GM21529 (cell line): ENCODE measurements at regions not wholly inside any gene's neighbourhood (a gene's known extent, or its start where the extent isn't known, plus 50 kb on each side); places are given as distances from the start of the nearest gene placed in this dataset.
"Not testable (repeated sequence)": the region's sequence is repeated elsewhere in the genome, so short reads cannot be mapped to it uniquely, and the experiment has no call there.

Experiments used
- ATAC-seq: cut with Tn5 transposase; IDR thresholded peaks from one replicate; pipeline ENCODE4 v1.9.1; 2021; ENCODE audit not compliant: unreplicated experiment

DNA sequence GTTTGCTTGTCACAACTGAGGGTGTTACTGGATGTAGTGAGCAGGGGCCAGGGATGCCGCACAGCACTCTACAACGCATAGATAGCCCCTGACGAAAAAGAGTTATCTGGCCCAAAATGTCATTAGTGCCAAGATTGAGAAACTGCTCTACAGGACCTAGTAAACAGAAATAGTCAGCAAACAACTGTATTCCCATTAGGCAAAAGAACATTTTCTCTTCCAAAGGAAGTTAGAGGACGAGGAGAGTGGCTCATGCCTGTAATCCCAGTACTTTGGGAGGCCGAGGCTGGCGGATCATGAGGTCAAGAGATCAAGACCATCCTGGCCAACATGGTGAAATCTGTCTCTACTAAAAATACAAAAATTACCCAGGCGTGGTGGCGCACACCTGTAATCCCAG is 189.1 kb downstream of the DUSP10 start:
- ATAC-seq, result not testable (repeated sequence)

DNA sequence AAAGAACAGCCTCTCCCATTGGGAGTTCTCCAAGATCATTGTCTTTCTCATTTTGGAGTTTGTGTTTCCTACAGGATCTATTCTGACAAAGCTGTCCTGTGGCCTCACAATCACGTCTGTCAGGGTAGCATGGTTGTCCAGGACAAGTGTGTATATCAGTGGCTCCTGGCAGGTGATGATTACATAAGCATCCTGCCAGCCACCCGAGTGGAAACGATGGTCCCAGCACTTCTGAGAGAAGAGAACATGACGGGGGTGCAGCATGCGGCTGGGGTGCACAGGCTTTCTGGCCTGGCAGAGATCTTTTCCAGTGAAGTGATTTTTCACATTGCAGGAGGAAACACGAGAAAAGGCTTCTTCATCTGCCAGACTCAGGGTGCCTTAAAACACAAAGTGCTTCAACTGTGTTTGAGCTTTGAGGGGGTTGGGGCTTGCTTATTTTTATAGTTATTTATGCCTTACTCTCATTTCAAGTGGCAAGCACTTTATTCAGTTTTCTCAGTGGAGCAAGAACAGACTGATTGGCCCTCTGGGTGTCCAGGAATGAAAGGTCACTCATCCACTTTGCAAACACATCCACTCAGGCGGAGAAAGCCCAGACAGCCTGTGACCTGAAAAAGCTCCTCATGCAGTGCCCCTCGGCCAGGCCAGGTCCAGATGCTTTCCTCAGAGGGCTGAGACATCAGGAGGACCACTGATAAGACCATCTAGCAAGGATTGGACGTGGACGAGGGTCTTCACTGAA is 186.0 kb downstream of the DUSP10 start:
- no peak for ATAC-seq

DNA sequence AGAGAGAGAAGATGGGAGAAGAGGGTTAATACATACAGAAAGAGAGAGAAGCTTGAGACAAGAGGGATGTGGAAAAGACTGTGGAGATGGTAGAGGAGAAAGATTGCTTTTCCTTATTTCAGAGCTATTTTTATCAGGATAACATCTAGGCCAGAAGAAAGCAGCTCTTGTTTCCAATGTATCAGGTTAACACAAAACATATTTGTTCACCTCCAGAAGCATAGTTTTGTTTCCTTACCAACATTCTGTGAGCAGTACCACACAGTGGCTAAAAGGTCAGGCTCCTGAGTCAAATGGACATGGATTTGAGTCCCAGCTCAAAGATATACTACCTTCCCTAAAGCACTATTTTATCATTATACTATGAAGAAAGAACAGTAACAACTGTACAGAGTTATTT is 185.5 kb downstream of the DUSP10 start:
- ATAC-seq, result no peak

DNA sequence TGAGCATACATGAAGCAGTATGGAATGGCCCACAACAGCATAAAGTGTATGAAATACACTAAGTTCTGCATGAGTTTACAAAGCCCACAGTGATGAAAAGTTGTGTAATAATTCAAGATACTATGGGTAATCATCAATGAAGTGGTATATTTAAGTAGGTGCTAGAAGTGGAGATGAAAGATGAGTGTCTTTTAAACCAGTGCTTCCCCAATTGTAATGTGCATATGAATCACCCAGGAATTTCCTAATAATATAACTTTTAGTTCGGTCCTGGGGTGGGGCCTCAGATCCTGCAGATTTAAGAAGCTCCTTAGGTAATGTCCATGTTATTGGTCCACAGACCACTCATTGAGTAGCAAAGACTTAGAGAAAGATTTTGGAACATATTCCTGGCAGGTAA is 184.9 kb downstream of the DUSP10 start:
- no peak for ATAC-seq

DNA sequence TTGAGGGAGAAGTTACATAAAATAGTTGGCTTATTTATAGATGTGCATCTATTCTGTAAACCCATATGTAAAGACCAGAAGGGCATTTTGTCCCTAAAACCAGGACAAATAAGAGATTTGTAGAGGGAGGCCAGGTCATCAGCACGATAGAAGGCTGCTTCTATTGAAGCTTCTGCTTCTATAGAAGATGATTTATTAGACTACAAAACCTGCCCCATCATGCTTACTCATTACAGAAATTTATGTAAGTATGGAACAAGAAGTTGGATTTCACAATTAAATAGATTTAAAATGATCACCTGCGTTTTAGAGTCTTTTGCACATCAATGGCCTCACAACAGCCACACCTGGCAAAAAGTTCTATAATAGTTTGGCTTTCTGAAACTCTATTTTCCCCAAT is 183.5 kb downstream of the DUSP10 start:
- ATAC-seq, result no peak

DNA sequence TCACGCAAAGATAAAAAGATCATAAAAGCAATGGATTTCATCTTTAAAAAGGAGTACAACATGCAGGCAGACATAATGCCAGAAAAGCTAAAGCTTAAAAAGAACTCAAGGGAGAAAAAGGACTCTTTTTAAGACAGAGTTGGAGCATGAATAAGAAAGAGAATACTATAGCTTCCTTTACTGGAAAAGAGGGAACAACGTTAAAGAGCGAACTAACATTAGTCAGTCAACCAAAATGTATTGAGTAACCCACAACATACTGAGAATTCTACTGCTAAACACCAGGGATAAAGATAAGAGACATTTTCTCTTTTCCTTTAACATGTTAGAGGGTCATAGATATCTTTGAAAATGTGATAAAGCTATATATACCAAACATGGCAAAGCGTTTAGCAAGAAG is 182.0 kb downstream of the DUSP10 start:
- ATAC-seq, result no peak

DNA sequence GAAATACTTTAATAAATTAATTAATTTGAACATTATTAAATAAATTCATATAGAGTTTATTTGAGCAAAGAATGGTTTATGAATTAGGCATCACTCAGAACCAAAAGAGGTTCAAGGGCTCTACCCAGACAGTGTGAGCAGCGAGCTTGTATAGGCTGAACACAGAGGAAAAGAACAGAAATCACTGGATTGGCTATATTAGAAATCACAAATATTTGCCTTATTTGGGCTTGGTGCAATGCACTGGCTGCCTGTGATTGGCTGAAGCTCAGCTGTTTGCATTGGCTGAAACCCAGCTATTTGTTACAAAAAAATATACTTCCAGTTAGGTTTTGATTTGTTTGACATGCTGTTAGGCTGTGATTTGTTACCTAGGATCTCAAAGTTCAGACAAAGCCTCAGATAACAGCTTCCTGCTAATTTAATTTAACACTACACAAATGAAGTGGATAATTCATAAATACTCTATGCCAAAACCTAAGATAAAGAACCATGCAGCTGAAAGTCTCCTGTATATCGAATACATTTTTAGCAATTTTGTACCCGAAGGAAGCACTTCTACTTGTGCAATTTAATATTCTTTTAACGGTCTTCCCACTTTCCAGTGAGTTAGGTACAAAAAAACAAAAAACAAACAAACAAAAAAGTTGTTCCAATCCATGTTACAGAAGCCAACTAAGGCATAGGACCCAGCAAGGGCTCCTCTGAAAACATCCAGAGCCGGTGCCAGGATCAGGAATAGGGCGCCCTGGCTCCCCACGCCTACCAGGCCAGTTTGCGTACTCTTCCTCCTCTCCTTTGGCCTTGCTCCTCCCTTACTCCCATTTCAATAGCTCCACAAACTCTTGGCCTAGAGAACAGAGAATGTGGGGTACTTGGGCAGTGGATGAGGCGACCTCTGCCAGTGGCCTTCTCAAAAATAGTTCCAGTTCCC is 179.1 kb downstream of the DUSP10 start:
- ATAC-seq, result no peak

DNA sequence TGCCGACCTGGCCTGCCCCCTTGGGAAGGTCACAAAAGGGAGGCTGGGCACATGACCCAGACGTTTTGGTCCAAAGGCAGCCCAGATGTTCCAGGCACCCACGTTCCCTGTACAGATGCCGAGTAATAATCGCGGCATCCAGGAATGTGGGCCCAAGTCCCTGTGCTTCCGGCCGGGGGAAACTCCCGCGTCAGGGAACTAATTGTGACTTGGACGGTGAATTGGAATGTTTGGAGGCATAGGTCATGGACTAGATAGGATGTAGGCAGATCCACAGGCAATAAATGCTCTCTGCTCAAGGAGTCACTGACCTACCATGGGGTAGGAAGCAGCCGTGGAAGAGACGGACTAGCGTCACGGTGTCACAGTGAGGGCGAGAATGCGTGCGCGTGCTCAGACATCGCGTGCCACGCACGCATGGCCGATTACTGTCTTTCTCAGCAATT is 178.4 kb downstream of the DUSP10 start:
- ATAC-seq, result no peak

DNA sequence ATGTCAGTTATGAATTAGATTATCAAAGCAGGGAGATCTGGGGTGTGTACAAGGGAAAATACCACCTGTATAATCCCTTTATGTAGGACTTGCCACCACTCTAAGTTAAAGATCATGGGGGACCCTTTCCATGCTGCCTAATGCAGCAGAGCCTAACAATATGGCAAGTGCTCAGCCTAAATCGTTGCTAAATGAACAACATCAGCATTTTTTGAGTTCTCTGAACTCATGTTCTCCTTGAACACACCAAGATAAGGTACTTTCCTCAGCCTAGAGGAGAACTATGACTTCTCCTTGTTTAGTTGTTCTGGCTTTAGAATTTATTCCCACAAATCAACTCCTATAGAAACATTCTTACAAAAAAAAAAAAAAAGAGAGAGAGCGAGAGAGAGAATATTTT is 177.0 kb downstream of the DUSP10 start:
- no peak for ATAC-seq

DNA sequence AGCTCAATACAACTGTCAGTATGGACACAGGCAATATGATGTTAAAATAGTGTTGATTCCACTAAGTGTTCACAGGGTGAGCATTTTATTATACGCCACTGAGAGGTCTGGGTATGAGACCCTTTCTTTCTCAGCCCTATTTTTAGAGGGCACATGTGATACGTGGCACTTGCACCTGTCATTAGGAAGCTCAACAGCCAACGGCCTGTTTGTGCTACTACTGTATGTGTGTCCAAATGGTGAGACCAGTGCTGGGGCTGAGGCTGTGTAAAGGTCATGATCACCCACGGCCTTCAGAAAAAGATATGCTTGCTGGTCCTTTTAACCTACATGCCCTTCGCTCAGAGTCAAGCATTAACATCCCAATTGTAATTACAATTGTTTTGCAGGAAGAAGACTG is 176.2 kb downstream of the DUSP10 start:
- no peak for ATAC-seq

DNA sequence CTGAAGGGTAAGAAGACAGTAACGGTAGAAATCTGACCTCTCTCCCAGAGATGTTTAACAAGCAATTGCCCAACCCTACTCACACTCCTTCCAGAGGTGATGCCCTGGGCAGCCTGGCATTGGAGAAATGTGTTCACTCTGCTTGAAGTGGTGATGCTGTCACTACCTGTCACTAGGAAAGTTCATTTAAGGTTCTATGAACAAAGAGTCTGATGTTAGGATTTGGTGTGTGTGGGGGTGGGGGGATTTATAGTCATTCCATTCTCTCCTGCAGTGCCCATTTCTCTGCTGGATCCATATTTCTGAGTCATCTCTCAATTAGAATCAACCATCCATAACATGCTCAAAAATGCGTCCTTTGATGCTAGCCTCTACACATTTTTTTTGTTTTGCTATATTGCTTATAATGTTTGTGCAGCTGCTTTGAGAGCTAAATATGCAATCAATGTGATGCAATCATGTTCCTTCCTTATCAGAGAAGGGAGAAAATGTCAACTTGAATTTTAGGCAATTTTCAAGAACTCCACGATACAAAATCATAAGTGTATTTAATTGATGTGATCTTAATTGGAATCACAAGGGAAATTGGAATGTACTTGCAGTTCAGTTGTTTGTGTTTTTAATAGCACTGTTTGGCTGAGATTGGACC is 173.9 kb downstream of the DUSP10 start:
- ATAC-seq, result no peak

DNA sequence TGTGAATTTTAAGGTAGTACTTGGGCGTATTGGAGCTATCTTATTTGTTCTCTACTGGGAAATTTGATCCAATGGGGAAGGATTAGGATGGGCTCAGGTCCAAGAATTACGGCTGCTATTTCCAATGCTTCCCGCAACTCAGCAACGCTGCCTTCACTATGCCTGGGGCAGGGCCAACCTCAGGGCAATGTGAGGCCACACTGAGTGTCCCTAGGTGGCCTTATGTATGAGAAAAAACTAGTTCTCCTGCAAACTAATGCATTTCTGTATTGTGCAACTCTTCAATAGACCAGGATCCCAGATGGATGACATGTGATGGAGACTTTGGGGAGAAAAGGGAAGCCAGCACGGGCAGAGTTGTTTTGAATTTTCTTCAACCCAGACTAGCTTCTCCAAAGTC is 168.1 kb downstream of the DUSP10 start:
- no peak for ATAC-seq

DNA sequence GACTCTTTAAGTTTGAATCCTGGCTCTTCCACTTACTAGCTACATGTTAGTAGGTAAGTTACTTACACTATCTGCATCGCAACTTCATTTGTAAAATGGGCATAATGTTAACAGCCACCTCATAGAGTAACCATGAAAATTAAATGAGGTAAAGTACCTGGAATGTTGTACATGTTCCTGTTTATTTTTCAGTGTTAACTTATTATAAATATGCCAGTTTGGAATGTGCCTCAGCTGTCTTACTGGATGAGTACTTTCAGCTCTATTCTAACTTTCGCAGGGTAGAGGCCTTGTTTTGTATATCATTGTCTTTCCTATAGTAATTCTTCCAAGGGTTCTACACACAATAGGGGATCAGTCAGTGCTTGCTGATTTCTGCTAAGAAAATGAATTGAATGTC is 167.4 kb downstream of the DUSP10 start:
- no peak for ATAC-seq

DNA sequence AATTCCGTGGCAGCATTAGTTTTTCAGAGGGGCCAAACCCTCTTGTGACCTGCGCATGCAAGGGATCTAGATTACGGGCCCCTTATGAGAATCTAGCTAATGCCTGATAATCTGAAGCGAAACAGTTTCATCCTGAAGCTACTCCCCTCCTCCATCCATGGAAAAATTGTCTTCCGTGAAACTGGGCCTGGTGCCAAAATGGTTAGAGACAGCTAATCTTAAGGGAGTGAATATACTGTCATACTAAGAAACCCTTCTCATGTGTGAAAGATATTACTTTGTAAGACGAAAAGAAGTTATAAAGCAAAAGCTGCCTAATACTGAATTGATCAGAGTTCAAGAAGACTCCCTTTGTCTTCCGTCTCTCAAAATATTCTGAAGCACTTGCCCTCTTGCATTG is 166.3 kb downstream of the DUSP10 start:
- no peak for ATAC-seq

DNA sequence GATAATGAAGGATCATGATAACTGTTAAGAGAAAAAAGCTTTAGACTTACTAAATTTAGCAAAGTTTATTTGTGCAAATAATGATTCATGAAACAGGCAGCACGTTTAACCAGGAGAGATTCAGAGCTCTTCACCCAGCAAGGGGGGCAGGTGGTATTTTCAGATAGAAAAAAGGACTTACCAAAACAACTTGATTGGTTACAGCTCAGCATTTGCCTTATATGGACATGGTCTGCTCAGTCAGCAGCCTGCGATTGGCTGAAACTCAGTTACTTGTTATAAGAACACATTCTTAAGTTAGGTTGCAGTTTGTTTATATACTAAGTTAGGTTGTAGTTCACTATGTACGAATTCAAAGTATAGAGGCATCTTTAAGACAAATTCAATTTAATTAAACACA is 165.6 kb downstream of the DUSP10 start:
- no peak for ATAC-seq

DNA sequence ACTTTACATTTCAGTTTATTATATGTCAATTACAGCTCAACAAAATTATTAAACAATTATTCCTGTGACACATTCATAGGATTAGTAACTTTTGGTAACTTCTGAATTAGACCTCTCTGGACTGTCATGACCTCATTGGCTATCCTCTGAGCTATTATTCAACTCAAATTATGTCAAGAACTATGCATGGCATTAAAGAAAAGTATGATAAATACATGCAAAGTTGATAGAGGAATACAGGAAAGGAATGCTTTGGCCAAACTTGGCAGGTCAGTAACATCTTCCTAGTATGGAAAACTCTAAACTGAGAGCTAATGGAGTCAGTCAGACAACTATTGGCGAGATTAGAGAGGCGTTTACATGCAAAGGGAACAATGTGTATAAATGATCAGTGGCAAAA is 158.4 kb downstream of the DUSP10 start:
- ATAC-seq, result no peak

DNA sequence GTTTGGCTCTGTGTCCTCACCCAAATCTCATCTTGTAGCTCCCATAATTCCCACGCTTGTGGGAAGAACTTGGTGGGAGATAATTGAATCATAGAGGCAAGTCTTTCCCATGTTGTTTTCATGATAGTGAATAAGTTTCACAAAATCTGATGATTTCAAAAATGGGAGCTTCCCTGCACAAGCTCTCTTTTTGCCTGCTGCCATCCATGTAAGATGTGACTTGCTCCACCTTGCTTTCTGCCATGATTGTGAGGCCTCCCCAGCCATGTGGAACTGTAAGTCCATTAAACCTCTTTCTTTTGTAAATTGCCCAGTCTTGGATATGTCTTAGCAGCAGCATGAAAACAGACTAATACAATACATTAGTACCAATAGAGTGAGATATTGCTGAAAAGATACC is 154.9 kb downstream of the DUSP10 start:
- ATAC-seq, result not testable (repeated sequence)

DNA sequence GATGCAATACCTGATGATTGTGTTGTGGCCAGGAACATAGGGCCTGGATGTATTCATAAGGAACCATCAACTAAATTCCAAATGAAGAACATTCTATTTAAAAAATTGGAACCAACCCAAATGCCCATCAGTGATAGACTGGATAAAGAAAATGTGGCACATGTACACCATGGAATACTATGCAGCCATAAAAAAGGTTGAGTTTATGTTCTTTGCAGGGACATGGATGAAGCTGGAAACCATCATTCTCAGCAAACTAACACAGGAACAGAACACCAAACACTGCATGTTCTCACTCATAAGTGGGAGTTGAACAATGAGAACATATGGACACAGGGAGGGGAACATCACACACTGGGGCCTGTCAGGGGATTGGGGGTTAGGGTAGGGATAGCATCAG is 150.6 kb downstream of the DUSP10 start:
- ATAC-seq, result not testable (repeated sequence)

DNA sequence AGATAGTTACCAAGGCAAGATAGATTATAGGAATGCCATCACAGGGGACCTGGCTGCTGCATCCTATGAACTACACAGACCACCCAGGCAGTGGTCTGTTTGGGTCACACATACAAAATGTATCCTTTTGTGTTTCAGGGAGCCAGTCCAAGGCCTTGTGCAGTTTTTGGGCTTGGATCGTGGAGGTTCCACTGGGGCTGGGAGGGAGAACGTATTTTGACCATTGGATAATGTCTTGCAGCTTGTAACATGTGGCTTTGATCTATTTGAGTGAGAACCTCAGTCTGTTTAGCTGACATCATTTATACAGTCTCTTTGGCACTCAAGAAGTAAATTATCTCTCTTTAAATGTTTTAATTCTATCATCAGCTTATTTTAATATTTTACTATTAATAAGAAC is 147.3 kb downstream of the DUSP10 start:
- ATAC-seq, result no peak

DNA sequence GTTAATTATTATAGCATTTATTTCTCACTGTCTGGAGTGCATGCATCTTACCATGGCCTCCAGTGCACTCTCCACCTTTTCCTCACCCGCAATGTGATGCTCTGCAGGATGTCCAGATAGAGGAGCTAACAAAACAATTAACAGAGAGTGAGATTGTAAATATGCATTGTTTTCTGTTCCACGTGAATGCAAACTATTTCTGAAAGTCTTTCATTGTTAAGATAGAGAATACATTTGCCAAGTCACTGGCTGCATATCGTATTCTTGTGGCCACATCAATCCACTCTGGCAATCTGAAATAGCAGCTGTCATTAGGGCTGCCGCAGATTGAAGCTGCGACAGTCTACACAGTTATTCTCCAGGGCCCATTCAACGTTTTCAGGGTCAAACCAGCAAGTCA is 143.8 kb downstream of the DUSP10 start:
- no peak for ATAC-seq

DNA sequence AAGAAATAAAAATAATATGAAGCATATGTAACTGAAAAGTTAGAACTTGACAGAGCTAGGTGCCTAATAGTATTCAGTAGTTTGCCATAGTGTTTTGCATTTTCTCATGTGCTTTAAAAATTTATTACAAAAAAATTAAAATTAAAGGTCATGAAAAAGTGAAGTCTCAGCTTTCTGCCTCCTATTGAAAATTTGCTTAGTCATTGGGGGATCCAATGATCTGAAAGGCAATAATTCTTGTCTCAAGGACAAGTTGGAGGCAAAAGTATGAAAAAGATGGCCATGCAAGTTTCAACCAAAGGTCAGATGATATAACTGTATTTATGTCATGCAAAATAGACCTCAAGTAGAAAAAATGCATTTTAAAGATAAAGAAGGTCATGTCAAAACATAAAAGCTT is 140.7 kb downstream of the DUSP10 start:
- no peak for ATAC-seq

DNA sequence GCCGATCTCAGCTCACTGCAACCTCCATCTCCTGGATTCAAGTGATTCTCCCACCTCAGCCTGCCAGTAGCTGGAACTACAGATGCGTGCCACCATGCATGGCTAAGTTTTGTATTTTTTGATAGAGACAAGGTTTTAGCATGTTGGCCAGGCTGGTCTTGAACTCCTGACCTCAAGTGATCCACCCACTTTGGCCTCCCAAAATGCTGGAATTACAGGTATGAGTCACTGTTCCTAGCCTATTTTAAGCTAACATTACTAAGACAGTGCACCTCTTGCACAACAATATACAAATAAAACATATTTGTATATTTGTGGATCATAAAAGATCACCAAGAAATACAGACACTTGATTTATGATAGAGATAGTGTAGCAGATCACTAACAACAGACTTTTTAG is 139.1 kb downstream of the DUSP10 start:
- no peak for ATAC-seq
